Left hindlimb (tissue), 1 donor: ENCODE measurements at regions not wholly inside any gene's neighbourhood (a gene's known extent, or its start where the extent isn't known, plus 50 kb on each side); places are given as distances from the start of the nearest gene placed in this dataset.

ENCODE experiments used
- DNase-seq: peaks from one replicate; pipeline ENCODE4 v3.0.0-alpha.2; 2018

DNA sequence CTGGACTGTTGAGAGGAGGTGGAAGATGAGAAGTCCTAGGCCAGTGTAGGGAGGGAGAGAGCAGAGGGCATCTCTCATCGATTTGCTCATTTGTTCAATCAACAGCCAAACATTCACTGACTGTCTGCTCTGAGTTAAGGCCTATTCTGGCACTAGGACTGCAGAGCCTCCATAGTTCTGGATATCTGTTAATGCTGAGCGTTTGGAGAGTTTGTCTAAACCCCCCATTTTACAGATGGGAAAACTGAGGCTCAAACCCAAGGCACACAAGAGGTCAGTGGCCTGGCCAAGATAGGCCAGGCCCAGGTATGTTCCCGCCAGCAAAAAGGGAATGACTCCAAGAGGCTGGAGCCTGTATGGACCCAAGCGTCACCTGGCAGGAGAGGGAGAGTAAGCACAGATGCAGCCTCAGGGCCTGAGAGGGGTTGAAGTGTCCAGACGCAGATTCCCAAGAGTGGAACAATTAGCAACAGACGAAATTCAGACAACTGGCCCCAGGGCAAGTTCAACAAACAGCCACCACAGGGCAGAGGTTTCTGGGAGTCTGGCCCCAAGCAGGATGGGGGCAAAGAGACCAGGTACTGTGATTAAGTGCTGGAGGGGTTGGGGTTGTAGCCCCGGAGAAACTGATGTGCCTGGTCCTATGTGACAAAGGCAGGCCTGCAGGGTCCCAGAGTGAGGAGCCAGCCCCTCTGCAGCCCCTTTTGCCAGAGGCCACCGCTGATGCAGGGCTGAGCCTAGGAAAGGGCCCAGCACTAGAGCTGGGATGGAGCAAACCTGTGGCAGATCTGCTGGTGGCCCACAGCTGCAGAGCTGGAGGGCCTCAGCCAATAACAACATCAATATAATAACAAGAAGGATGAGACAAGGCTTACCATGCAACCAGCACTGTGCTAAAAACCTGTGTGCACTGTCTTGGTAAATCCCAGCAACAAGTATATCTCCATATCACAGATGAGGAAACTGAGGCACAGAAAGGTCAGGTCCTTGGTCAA is 245.1 kb upstream of the TLE3 start:
- DNase-seq, result no peak

DNA sequence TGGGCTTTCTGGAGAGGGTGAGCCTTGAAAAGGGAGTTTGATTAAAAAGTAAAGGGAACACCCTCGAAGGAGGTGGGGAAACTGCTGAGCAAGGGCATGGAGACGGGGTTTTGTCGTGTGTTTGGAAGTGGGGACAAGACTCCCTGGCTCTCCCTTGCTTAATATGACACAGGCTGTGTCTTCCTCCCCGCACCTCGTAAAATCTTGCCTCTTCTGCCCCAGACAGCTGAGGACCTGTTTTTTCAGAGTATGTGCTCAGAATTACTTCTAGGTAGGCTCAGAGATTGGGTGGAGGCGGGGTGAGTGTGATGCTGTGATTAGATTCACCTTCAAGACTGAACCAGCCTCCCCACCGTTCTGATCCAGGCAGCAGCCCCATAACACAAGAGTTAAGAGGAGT is 244.4 kb upstream of the TLE3 start:
- no peak for DNase-seq

DNA sequence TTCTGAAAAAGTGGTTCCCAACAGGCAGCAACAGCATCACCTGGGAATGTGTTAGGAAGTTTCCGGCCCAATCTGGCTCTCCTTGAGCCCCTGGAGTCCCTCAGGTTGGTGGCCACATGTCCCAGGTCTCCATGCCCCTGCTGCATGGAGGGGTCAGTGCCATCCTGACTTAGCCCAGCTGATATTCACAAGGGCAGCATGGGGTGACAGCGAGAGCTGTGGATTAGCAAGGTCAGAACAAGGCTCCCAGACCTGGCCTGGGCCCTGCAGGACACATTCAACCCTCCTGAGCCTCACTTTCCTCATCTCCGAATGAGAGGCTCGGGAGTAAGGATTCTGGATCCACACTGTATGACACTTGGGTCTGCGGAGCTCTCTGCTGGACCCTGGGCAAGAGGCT is 243.8 kb upstream of the TLE3 start:
- no peak for DNase-seq

DNA sequence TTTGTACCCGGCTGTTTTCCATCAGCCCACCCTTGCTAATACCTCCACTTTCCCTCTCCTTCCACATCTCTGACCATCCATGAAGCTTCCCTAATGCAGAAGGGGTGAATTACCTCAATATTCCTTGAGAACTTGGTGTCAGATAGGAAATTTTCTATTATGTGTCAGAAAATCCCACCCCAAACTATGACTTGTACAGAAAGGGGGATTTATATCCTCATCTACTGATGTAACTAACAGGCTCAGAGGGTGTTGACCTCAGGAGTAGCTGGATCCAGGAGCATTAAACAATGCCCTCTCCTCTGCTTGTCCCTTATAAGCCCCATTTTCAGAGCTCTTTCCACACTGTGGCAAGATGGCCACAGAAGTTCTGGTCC is 242.8 kb upstream of the TLE3 start:
- no peak for DNase-seq

DNA sequence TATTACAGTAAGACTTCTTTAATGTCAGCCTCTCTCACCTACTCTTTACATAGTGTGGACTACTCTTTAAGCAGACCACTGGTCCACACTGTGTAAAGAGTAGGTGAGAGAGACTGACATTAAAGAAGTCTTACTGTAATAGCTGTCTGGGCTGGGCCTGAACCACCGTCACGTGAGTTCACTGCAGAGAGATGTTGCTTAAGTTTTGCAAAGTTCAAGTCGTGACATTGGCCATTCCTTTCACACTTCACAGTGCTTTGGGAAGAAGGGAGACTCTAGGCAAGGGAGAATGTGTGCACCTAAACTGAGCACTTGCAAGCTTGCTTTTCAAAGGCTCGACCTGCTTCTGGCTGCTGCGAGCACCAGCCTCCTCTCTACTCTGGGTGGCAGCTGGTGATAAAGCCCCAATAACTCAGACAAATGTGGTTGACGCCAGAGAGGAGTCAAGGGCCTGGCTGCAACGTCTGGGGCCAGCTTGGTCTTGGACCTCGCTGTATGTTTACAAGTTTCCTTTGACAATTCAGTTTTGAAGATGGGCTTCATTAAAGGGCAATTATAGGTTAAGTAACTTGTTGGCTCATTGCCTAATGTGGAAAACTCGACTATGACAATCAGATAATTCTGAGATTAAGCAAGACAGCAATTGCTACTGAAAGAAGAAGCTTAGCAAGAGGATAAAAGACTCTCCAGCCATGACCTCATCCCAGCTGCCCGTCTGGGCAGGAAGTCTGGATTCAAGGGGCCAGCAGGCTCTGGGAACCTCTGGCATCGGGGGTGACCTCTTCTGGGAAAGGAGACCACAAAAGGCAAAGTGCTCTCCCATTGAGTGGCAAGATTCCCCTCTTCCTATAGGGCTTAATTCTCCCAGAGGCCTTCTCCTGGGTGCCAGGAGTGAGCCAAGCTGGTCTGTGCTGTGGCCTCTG is 242.1 kb upstream of the TLE3 start:
- DNase-seq, result no peak

DNA sequence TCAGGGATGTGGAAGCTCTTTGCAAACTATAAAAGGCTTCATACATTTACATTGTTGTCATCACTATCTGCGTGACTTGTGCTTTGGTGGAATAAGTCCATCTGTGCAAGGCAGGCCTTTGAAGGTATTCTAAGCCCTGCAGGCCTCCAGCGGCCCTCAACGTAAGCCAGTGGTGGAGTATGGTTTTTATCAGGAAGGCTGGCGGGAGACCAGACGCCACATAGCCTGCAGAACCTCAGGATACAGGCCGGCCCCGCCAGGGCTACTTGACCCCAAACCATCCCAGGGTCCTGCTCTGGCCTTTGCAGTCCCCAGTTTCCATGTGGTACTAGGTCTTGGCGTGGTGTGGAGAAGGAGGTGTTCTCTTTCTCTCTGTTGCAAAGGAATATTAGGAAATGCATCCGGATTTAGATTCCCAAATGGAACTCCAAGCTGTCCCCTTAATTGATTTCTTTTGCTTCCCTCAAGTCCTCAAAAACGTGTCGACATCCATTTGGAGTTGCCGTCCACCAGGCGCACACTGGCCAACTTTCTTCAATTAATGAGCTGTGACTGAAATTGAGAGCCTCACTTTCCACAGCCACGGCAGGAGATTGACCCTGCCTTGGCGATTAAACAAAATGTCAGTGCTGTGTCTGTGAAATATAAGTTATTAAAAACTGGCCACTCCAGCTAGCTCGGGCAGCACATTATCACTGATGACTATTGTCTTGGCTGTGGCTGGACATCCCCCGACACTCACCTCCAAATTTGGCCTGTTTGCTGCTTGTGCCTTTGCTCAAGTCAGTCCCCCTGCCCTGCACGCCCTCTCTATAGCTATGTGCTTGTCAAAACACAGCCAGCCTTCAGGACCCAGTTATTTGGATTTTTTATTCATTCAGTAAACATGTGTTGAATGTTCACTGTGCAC is 239.8 kb upstream of the TLE3 start:
- peak; percentile 68 for DNase-seq

DNA sequence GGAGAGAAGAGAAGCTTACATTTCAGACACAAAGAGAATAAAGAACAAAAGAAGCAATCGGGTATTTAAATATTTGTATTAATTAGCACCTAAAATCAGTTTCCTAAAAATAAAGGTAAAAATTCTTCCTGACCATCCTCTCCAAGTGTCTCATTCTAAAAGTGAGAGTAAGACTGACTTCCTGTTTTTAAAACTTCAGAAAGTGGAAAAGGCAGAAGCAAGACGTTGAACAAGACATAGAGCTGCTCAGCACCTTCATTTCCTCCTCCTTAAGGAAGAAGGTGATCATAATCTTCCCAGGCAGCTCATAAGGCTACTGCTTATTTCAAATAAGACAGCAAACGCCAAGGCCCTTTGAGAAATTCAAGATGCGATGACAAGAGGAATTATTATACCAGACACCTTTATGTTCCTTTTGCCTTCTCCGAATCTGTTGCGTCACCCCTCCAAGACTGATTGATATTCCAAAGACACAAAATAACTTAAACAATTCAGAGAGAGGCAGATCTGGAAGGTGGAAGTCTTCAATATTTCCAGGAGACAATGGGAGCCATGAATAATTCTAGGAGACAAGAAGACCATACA is 238.8 kb upstream of the TLE3 start:
- DNase-seq, result no peak

DNA sequence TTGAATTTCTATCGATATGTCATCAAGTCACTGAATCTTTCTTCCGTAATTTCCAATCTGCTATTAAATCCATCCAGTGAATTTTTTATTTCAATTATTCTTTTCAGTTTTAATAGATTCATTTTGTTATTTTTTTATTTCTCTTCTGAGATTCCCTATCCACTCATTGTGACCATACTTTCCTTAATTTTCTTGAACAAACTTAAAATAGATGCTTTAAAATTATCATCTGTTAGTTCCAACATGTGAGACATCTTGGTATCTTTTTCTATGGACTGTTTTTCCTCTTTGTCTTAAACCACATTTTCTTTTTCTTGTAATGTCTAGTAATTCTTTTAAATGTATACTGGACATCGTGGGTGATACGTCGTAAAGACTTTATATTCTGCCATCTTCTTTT is 236.6 kb upstream of the TLE3 start:
- DNase-seq, result no peak

DNA sequence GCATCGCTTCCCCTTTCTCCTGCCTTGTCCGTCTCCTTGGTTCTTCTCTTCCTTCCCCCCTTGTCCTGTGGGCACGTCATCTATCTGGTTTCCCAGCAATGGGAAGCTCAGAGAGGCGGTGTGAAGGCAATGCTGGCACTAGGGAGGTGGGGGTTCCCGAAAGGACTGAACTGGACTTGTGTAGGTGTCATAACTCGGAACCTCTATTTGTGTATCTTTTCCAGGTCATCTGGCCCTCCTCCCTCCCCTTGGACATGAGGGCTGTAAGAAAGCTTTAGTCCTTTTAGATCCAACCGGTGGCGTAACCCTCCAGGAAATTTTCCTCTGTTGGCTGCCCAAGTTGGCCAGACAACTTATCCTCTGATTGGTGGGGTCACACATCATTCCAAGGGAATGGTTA is 231.5 kb upstream of the TLE3 start:
- DNase-seq, result no peak

DNA sequence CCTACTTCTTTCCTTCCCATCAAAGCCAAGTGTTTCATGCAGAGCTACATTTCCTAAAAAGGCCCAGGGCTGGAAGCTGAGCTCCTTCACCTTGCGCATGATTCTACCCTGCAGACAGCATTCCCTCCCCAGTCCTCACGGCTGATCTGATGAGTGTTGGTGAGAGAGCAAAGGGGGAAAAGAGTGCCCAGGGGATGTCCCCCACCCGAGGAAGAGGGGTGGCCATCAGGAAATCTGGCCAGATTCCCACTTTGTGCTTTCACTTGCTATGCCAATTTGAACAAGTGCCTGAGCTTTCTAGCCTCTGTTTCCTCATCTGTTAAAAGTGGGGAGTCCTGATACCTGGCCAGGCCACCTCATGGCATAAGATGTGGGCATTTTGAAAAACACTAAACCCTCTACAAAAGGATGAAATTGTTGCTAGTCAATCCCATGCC is 231.0 kb upstream of the TLE3 start:
- DNase-seq, result no peak

DNA sequence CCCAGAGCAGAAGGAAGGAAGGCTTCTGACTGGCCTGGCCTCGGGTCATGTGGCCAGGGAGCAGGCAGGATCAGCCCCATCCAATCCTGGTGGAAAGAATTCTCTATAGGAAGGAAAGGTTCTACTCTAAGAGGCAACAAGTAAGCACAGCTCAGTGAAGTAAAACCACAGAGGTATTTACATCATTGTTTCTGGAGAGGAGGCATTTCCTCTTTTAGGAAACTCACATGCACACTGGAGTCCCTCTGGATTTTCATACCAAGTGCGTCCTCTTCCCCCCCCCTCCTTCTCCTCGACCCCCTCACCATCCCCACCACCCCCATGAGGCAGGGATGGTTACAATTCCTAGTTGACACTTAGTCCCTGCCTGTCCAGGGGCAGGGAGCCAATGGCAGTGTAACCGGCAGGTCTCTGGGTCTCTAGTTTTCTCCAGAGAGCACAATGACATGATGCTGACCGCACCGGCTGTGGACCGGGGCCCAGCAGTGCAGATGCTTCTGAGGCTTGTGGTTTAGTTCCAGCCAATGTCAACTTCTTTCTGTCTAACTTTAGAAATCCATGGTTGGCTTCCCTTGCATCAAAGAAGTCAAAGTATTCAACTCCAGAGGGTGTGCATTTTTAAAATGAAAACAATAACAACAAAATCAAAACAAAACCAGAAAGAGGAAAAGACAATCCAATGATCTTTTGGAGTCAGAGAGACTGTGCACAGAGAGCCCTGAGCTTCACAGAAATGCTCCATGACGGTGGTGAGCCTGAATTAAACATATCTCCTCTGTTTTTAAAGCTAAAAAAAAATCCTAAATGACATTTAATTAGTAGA is 230.3 kb upstream of the TLE3 start:
- DNase-seq, result peak; percentile 86

DNA sequence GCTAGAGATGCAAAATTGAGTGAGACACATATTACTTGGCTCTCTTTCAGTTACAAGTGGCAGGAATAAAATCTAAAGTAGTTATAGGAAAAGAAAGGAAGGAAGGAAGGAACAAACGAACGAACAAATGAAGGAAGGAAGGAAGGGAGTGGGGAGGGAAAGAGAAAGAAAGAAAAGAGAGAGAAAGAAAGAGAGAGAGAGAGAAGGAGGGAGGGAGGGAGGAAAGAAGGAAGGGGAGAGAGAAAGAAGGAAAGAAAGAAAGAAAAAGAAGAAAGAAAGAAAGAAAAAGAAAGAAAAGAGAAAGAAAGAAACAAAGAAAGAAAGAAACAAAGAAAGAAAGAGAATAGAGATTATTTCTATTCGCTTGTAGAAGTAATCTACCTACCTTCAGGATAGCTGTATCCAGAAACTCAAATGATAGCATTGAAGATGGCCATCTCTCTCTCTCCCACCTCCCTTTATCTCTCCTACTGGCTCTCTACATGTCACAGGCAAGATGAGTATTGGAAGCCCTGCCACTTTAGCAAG is 229.7 kb upstream of the TLE3 start:
- no peak for DNase-seq

DNA sequence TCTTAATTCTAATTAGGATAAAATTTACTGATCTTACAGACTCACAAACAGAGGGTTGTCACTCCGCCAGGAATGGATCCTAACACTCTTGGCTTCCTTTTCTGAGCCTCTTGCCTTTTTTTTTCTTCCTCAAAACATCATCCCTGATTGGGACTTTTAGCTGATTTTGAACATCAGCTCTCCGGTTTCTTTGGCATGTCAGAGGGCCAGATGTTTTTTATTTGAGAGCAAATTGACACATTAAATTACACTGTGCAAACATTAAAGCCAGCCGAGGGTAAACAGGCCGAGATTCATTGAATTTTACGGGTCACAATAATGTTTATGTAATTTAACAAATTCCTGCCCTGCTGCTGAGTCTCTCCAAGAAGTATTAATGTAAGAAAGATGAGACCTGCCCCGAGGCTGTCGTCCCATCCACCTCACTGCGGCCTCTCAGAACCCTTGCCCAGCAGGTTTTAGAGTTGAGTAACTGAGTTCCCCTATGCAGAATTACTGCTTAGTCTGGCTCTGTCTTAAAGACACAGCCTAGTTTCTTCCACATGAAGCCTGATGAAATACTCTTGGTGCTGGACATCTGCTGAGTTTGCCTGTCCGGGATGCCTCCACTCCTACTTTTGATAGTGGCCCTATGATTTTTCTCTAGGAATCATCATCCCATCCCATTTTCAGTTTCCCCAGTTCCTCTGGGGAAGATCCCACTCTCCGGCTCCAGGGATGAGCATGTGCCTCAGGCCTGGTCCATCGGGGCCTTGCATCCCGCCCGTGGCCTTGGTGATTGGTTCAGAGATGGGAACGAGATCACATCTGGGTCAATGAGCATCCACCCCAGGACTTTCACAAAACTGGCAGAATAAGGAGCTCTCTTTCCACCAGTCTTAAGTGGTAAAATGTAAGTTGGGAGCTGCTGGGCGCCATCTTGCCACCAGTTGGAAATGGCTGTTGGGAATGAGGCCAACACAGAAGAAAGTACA is 226.6 kb upstream of the TLE3 start:
- peak; percentile 82 for DNase-seq

DNA sequence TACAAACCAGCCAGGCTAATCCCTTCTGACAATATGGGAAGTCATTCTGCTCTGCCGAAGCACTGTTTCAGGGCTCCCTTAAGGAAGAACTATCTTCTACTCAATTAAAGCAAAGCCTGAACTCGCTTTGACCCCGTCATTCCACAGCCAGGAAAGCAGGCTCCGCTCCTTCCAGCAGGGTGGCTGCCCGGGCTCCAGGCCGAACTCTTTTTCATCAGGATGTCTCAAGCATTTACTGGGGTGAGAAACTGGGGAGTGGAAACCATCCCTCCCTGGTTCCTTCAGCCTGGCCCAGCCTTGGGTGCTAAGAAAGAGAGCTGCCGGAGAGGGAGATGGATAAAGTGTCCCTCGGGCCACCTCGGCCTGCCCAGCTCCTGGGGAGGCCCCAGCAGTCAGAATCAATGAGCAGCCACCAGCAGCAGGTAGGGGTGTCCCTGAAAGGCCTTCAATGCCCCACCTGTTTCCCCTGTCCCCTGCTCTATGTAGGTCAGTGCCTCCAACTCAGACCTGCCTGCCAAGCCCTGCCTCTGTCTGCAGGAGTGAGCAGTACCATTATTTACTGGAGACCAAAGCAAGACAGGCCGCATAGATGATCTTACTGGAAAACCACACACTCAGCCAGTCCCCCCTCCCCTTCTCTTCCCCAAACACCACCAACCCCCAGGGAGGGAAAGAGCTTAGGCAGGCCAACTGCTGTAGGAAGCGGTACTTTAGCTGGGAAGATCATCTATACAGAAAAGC is 225.6 kb upstream of the TLE3 start:
- DNase-seq, result peak; percentile 89

DNA sequence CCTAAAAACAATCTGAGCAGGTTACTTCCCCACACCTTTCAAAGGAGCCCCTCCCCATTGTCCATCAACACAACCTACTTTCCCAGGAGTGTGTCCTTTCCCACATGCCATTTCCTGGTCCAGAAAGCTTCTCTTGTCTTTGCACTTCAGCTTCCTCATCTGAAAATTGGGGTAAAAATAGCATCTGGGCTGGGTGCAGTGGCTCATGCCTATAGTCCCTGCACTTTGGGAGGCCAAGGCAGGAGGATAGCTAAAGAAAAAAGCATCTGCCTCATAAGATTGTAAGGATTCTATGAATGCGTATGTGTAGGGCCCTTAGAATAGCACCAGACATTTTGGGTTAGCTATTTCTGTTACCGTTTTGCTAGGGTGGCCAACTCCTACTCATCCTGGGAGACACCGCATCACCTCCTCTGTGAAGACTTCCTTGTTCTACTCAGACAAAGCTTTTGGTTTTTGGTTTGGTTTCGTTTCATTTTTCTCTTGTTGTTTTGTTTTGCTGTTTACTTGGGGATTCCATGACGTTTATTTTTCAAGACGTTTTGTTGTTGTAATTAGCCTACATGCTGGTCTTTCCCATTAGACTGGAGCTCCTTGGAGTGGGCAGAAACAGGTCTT is 224.4 kb upstream of the TLE3 start:
- no peak for DNase-seq

DNA sequence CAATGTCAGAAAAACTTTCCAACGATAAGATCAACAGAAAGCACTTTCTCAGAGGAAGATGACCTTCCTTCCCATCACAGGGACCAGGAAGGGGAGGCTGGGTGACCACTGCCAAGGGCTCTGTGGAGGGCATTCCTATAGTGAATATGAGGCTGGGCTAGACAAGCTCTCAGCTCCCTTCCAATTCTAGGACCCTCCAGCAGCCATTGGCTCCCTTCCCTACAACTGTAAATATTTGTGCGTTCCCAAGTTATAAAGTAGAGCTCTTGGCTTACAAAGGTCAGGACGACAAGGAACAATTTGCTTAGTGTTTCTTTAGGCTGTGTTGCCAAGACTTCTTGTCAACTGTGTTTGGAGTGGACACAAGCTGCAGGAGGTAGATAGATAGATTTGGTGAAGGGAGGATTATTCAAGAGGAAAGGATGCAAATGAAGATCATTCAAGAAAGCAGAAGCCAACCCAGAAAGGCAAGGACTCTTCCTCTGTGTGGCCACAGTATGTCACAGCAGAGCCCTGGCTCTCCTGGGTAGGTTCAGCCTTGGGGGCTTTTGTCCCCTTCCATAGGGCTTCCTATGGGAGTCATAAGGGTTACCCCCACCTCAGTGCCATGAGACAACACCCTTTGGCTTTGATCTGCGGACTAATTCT is 223.6 kb upstream of the TLE3 start:
- DNase-seq, result no peak

DNA sequence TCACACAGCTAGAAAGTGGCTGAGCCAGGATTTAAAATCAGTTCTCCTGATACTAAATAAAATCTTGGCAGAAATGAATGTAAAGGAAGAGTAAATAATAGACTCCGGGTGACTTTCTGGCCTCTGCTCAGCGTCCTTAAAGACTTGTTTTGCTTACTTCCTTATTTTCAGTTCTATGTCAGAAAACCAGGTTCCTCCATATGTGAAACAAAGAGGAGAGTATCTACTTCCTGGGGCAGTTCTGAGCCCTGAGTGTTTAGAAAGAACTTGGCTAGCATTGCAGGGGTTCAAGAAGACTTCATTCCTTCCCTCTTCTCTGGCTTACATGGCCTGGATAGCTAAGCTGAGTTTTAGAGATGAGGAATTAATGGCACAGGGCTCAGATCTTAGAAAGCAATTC is 222.8 kb upstream of the TLE3 start:
- no peak for DNase-seq

DNA sequence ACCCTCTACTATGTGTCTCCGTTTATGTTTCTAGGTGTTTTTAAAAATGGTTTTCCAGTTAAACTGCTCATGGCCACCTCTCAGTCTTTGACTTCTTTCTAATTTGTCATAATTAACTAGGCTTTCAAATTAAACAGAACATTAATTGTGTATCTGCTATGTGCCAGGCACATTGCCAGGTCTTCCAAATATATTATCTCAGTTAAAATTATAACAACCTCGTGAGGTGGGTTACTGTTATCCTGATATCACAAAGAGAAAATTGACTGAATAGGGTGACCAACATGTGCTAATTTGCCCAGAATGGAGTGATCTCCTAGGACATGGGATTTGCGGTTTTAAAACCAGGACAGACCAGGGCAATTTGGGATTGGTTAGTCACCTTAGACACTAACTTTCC is 222.4 kb upstream of the TLE3 start:
- no peak for DNase-seq
